ENCODE measurements at regions not wholly inside any gene's neighbourhood (a gene's known extent, or its start where the extent isn't known, plus 50 kb on each side); places are given as distances from the start of the nearest gene placed in this dataset.

- H3K36me3 ChIP-seq = no peaks in the 10 kb centered on the region
- H3K27me3 ChIP-seq = no peaks in the 10 kb centered on the region
- H4K20me1 ChIP-seq = no peaks in the 10 kb centered on the region
- H3K27ac ChIP-seq = no peak overlapping the region
- no peaks in the 10 kb centered on the region for H3K4me1 ChIP-seq
- H3K4me2 ChIP-seq = no peak overlapping the region
- H3K9me3 ChIP-seq (replicated peaks in 1 of 11) = peaks cover 12 to 27% (median 19%) of the 10 kb centered on the region in 11 experiments; a peak in 17 of 22 replicates
- no peak for TF ChIP-seq Cebpa-rat (IDR thresholded peaks at IDR 0.05)
- no peak overlapping the region for H3K9ac ChIP-seq
- no peak overlapping the region for H3K4me3 ChIP-seq
Measured at GRCh38 chr12:102694903-102695302, 214.5 kb upstream of the IGF1 start.

DNA sequence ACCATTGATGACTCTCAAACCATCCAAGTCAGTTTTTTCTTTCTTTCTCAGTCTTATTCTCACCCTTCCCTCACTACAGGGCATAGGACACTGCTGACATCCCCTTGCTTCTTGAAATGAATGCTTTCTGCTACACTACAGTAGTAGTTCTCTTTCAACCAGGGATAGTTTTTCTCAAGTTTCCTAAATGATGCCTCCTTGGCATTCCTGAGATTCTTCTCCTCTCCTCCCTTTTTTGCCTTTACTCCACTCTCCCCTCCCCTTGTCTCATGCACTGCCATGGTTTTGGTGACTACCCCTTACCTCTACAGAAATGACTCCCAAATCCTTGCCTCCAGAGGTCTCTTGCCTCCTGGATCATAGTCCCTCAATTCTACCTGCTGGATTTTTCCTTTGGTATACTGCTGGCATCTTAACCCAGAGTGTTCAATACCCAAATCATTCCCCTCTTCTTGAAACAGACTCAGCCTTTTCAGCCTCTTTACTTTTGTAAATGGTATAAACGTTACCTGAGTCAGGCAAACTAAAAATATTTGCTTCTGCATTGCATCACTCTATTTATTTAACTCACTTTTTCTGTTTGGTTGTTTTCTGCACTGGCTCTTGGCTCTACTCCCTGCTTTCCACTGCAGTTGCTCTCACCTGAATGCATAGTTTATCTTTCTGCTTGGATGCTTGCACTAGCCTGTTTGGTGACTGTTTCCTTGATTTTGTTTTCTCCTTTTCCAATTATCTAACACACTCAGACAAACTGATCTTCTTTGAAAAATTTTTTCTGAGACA lies 211.6 kb upstream of the IGF1 start:
- Histone ChIP-seq H3K4me2 (no peak overlapping the region), H3K9me3 (replicated peaks in 1 of 11) (peaks cover 12 to 27% (median 19%) of the 10 kb centered on the region in 11 experiments; a peak in 17 of 22 replicates), H4K20me1 (no peaks in the 10 kb centered on the region), H3K27ac (no peak overlapping the region), H3K9ac (no peak overlapping the region), H3K36me3 (no peaks in the 10 kb centered on the region), H3K27me3 (no peaks in the 10 kb centered on the region), H3K4me3 (no peak overlapping the region), H3K4me1 (no peaks in the 10 kb centered on the region)
- TF ChIP-seq Cebpa-rat (IDR thresholded peaks at IDR 0.05) = no peak

GRCh38 chr12:102690253-102690652 lies 209.9 kb upstream of the IGF1 start:
- Histone ChIP-seq H3K4me2 (no peak overlapping the region), H3K27ac (no peak overlapping the region), H3K27me3 (no peaks in the 10 kb centered on the region), H3K9ac (no peak overlapping the region), H4K20me1 (no peaks in the 10 kb centered on the region), H3K36me3 (no peaks in the 10 kb centered on the region), H3K9me3 (replicated peaks in 1 of 11) (peaks cover 4 to 19% (median 12%) of the 10 kb centered on the region in 11 experiments; a peak in 16 of 22 replicates), H3K4me3 (no peak overlapping the region), H3K4me1 (no peaks in the 10 kb centered on the region)
- TF ChIP-seq Cebpa-rat (IDR thresholded peaks at IDR 0.05) = no peak

GRCh38 chr12:102689701-102690100 lies 209.3 kb upstream of the IGF1 start:
- Histone ChIP-seq H4K20me1 (no peaks in the 10 kb centered on the region), H3K27ac (no peak overlapping the region), H3K36me3 (no peaks in the 10 kb centered on the region), H3K27me3 (no peaks in the 10 kb centered on the region), H3K9ac (no peak overlapping the region), H3K4me2 (no peak overlapping the region), H3K4me3 (no peak overlapping the region), H3K9me3 (replicated peaks in 1 of 11) (peaks cover 1 to 13% (median 7%) of the 10 kb centered on the region in 11 experiments; a peak in 14 of 22 replicates), H3K4me1 (no peaks in the 10 kb centered on the region)
- no peak for TF ChIP-seq Cebpa-rat (IDR thresholded peaks at IDR 0.05)

GRCh38 chr12:102687523-102687922 lies 207.2 kb upstream of the IGF1 start:
- TF ChIP-seq Cebpa-rat (IDR thresholded peaks at IDR 0.05) = no peak
- H3K27me3 ChIP-seq = no peaks in the 10 kb centered on the region
- no peaks in the 10 kb centered on the region for H3K9me3 ChIP-seq (replicated peaks in 1 of 11)

GRCh38 chr12:102685841-102686240 lies 205.5 kb upstream of the IGF1 start:
- H3K4me3 ChIP-seq = no peak overlapping the region
- no peak overlapping the region for H3K4me2 ChIP-seq
- H4K20me1 ChIP-seq = no peaks in the 10 kb centered on the region; a peak in 1 of 22 replicates
- no peaks in the 10 kb centered on the region for H3K4me1 ChIP-seq
- no peaks in the 10 kb centered on the region for H3K9me3 ChIP-seq (replicated peaks in 1 of 11)
- H3K9ac ChIP-seq = no peak overlapping the region
- no peaks in the 10 kb centered on the region for H3K27me3 ChIP-seq
- no peaks in the 10 kb centered on the region for H3K36me3 ChIP-seq
- no peak for TF ChIP-seq Cebpa-rat (IDR thresholded peaks at IDR 0.05)
- H3K27ac ChIP-seq = no peak overlapping the region

More at GRCh38 chr12:102687523-102687922, 207.2 kb upstream of the IGF1 start:
- Histone ChIP-seq H3K36me3 (no peaks in the 10 kb centered on the region), H4K20me1 (no peaks in the 10 kb centered on the region), H3K4me2 (no peak overlapping the region), H3K4me1 (no peaks in the 10 kb centered on the region), H3K4me3 (no peak overlapping the region), H3K9ac (no peak overlapping the region), H3K27ac (no peak overlapping the region)

DNA sequence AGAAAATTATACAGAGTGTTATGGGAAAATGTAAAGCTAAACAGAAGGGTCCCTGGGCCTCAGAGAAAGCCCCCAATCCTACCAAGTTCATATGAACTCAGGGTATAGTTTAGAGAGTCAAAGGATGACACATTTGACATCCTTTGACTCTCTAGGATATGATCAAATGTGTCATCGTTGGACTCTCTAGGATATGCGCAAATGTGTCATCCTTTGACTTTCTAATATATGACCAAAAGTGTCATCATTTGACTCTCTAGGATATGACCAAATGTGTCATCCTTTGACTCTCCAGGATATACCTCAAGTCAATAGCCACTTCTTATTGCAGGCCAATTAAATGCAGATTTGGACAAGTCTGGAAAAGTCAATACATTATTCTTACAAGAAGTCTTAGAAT lies 204.8 kb upstream of the IGF1 start:
- Histone ChIP-seq H3K9me3 (replicated peaks in 1 of 11) (no peaks in the 10 kb centered on the region), H3K4me3 (no peak overlapping the region), H3K4me2 (no peak overlapping the region), H4K20me1 (no peaks in the 10 kb centered on the region; a peak in 1 of 22 replicates), H3K27me3 (no peaks in the 10 kb centered on the region), H3K4me1 (no peaks in the 10 kb centered on the region), H3K27ac (no peak overlapping the region), H3K36me3 (no peaks in the 10 kb centered on the region), H3K9ac (no peak overlapping the region)
- no peak for TF ChIP-seq Cebpa-rat (IDR thresholded peaks at IDR 0.05)

GRCh38 chr12:102682366-102683289 lies 202.3 kb upstream of the IGF1 start:
- H3K27me3 ChIP-seq = no peaks in the 10 kb centered on the region
- H3K4me3 ChIP-seq = no peak overlapping the region
- H3K36me3 ChIP-seq = no peaks in the 10 kb centered on the region
- H4K20me1 ChIP-seq = no peaks in the 10 kb centered on the region; a peak in 1 of 22 replicates
- H3K4me2 ChIP-seq = no peak overlapping the region
- H3K27ac ChIP-seq = no peak overlapping the region
- no peak for TF ChIP-seq Cebpa-rat (IDR thresholded peaks at IDR 0.05)
- H3K4me1 ChIP-seq = no peaks in the 10 kb centered on the region
- peaks cover 0 to 10% (median 6%) of the 10 kb centered on the region in 11 experiments; a peak in 6 of 22 replicates for H3K9me3 ChIP-seq (replicated peaks in 1 of 11)
- H3K9ac ChIP-seq = no peak overlapping the region

- Histone ChIP-seq H3K4me1 (no peaks in the 10 kb centered on the region), H3K27ac (no peak overlapping the region), H3K27me3 (no peaks in the 10 kb centered on the region), H4K20me1 (no peaks in the 10 kb centered on the region; a peak in 1 of 22 replicates), H3K36me3 (no peaks in the 10 kb centered on the region), H3K9me3 (replicated peaks in 1 of 11) (peaks cover 0 to 10% (median 6%) of the 10 kb centered on the region in 11 experiments; a peak in 6 of 22 replicates), H3K4me3 (no peak overlapping the region), H3K9ac (no peak overlapping the region), H3K4me2 (no peak overlapping the region)
- no peak for TF ChIP-seq Cebpa-rat (IDR thresholded peaks at IDR 0.05)
Measured at GRCh38 chr12:102681747-102682146, 201.4 kb upstream of the IGF1 start.

Data from BLaER1 treated with 17β-estradiol and CSF1 and Interleukin-3, amounts not matched to agents 10 nM and 100 nM (cell line).